H1 (cell line): ENCODE measurements at regions not wholly inside any gene's neighbourhood (a gene's known extent, or its start where the extent isn't known, plus 50 kb on each side); places are given as distances from the start of the nearest gene placed in this dataset.

Experiments used
- CTCF ChIA-PET: fragments of 300-600 bp; sonication (Branson Sonifier 250); formaldehyde crosslinking; loops from one replicate; lab custom pipeline; 2021; ENCODE audit not compliant: partially characterized antibody; lab: Charles Lee
- POLR2A ChIA-PET: fragments of 300-600 bp; sonication (Branson Sonifier 250); formaldehyde crosslinking; loops from one replicate; lab custom pipeline; 2021; ENCODE audit warnings: inconsistent platforms; ENCODE audit not compliant: partially characterized antibody; lab: Charles Lee
- DNase-seq, 2 experiments: peaks; one replicate each; pipeline versions ENCODE4 v3.0.0 to v3.0.0-alpha.2; 2010 to 2022; ENCODE audit warnings: low spot score in 2 of 2, low read depth in 1 of 2, mixed read lengths in 1 of 2
- FAIRE-seq: peaks from 2 replicates; lab custom pipeline; 2011; peaks lifted over from hg19 to GRCh38; lab: Jason Lieb, UNC
- H2AFZ ChIP-seq: 2 replicates; pipeline ENCODE4 v1.8.1; 2012; ENCODE audit warnings: low read length, inconsistent platforms
- H2AK5ac ChIP-seq: 2 replicates; pipeline ENCODE4 v1.6.1; 2013; ENCODE audit warnings: low read depth, low read length
- H2BK120ac ChIP-seq: replicated peaks from 2 replicates; pipeline ENCODE3; 2013; ENCODE audit warnings: low read depth, low read length, inconsistent platforms
- H2BK12ac ChIP-seq: 2 replicates; pipeline ENCODE4 v1.6.1; 2013; ENCODE audit warnings: low read depth, low read length
- H2BK15ac ChIP-seq: 2 replicates; pipeline ENCODE4 v1.6.1; 2013; ENCODE audit warnings: low read length
- H2BK20ac ChIP-seq: 2 replicates; pipeline ENCODE4 v1.6.1; 2013; ENCODE audit warnings: low read length
- H2BK5ac ChIP-seq: 2 replicates; pipeline ENCODE4 v1.6.1; 2013; ENCODE audit warnings: low read depth, low read length
- H3K14ac ChIP-seq: 2 replicates; pipeline ENCODE4 v1.6.1; 2013; ENCODE audit warnings: inconsistent platforms; ENCODE audit not compliant: insufficient read length
- H3K18ac ChIP-seq: 2 replicates; pipeline ENCODE4 v1.6.1; 2013; ENCODE audit warnings: low read length; ENCODE audit errors: extremely low read depth
- H3K23ac ChIP-seq: 2 replicates; pipeline ENCODE4 v1.6.1; 2013; ENCODE audit warnings: inconsistent platforms; ENCODE audit not compliant: insufficient read length
- H3K23me2 ChIP-seq: 2 replicates; pipeline ENCODE4 v1.6.1; 2013; ENCODE audit warnings: low read depth, low read length
- H3K27ac ChIP-seq: 2 replicates; pipeline ENCODE4 v1.6.1; 2011; ENCODE audit warnings: low read depth, low read length, inconsistent platforms
- H3K27me3 ChIP-seq, 4 experiments: replicated peaks in 1 of 4; 1 replicate in 1 of 4; 2 replicates in 3 of 4; pipeline versions ENCODE4 v1.6.1 to v1.8.1; 2011 to 2013; ENCODE audit warnings: low read length in 3 of 4, mild to moderate bottlenecking in 3 of 4, inconsistent platforms in 2 of 4, mixed read lengths in 2 of 4, moderate library complexity in 1 of 4; ENCODE audit not compliant: control insufficient read depth in 3 of 4, insufficient read depth in 3 of 4; ENCODE audit errors: extremely low read depth in 1 of 4
- H3K36me3 ChIP-seq, 4 experiments: 2 replicates each; pipeline versions ENCODE4 v1.6.1 to v1.8.1; 2011 to 2013; ENCODE audit warnings: mild to moderate bottlenecking in 4 of 4, low read length in 3 of 4, moderate library complexity in 2 of 4, control low read depth in 1 of 4, inconsistent platforms in 1 of 4; ENCODE audit not compliant: insufficient read depth in 4 of 4, control insufficient read depth in 2 of 4
- H3K4ac ChIP-seq: replicated peaks from 2 replicates; pipeline ENCODE3; 2013; ENCODE audit warnings: low read length, low read depth, mixed read lengths, inconsistent platforms; ENCODE audit not compliant: insufficient read length
- H3K4me1 ChIP-seq, 4 experiments: replicated peaks in 1 of 4; 1 replicate in 1 of 4; 2 replicates in 3 of 4; pipeline versions ENCODE4 v1.6.1 to v1.8.1; 2011 to 2013; ENCODE audit warnings: low read length in 3 of 4, inconsistent platforms in 2 of 4, mixed read lengths in 1 of 4; ENCODE audit not compliant: insufficient read depth in 4 of 4, control insufficient read depth in 3 of 4
- H3K4me2 ChIP-seq, 2 experiments: 2 replicates each; pipeline versions ENCODE4 v1.6.1 to v1.8.1; 2011 to 2013; ENCODE audit warnings: low read depth in 2 of 2, low read length in 2 of 2, control low read depth in 1 of 2, inconsistent platforms in 1 of 2, mild to moderate bottlenecking in 1 of 2; ENCODE audit not compliant: insufficient read depth in 1 of 2
- H3K4me3 ChIP-seq, 4 experiments: fragments of 200-600, 300-600 bp in 1 of 4; sonication (generic), shearing (Covaris generic), sonication (Bioruptor Twin) in 1 of 4; 2 replicates each; pipeline versions ENCODE4 v1.5.1 to v1.8.1; 2011 to 2016; ENCODE audit warnings: low read length in 4 of 4, low read depth in 3 of 4, control low read depth in 2 of 4, inconsistent platforms in 2 of 4, mild to moderate bottlenecking in 2 of 4, mixed read lengths in 1 of 4, moderate library complexity in 1 of 4; ENCODE audit not compliant: insufficient read depth in 2 of 4; ENCODE audit errors: extremely low read depth in 1 of 4
- H3K56ac ChIP-seq: replicated peaks from 2 replicates; pipeline ENCODE3; 2013; ENCODE audit warnings: low read depth, mild to moderate bottlenecking, mixed read lengths, low read length, inconsistent platforms; ENCODE audit not compliant: insufficient read length
- H3K79me1 ChIP-seq: 2 replicates; pipeline ENCODE4 v1.6.1; 2013; ENCODE audit warnings: low read depth, low read length, control low read depth
- H3K79me2 ChIP-seq, 2 experiments: 2 replicates each; pipeline versions ENCODE4 v1.6.1 to v1.8.1; 2012 to 2013; ENCODE audit warnings: low read length in 2 of 2, mild to moderate bottlenecking in 2 of 2, inconsistent platforms in 1 of 2; ENCODE audit not compliant: insufficient read depth in 2 of 2, control insufficient read depth in 1 of 2
- H3K9ac ChIP-seq, 4 experiments: replicated peaks in 1 of 4; 1 replicate in 1 of 4; 2 replicates in 3 of 4; pipeline versions ENCODE4 v1.6.1 to v1.8.1; 2011 to 2013; ENCODE audit warnings: low read depth in 3 of 4, low read length in 3 of 4, control low read depth in 2 of 4, mild to moderate bottlenecking in 2 of 4, moderate library complexity in 2 of 4, inconsistent platforms in 1 of 4; ENCODE audit errors: extremely low read depth in 1 of 4
- H3K9me3 ChIP-seq, 2 experiments: 2 replicates each; pipeline versions ENCODE4 v1.6.1 to v1.8.1; 2012 to 2013; ENCODE audit warnings: mild to moderate bottlenecking in 2 of 2, moderate library complexity in 2 of 2, control low read depth in 1 of 2, inconsistent platforms in 1 of 2, low read depth in 1 of 2, low read length in 1 of 2, mixed read lengths in 1 of 2; ENCODE audit not compliant: insufficient read depth in 2 of 2
- H4K20me1 ChIP-seq, 2 experiments: replicated peaks in 1 of 2; 2 replicates each; pipeline versions ENCODE3 to v1.8.1; 2011 to 2013; ENCODE audit warnings: inconsistent platforms in 2 of 2, low read length in 2 of 2, mild to moderate bottlenecking in 1 of 2; ENCODE audit not compliant: insufficient read depth in 2 of 2, control insufficient read depth in 1 of 2
- H4K5ac ChIP-seq: 2 replicates; pipeline ENCODE4 v1.6.1; 2013; ENCODE audit warnings: low read length, low read depth, mixed read lengths, inconsistent platforms; ENCODE audit not compliant: insufficient read length
- H4K8ac ChIP-seq: 2 replicates; pipeline ENCODE4 v1.8.0; 2013; ENCODE audit warnings: mild to moderate bottlenecking, moderate library complexity, low read length, inconsistent platforms; ENCODE audit not compliant: insufficient read depth; ENCODE audit errors: extremely low read depth
- H4K91ac ChIP-seq: replicated peaks from 2 replicates; pipeline ENCODE3; 2013; ENCODE audit warnings: low read length, mixed read lengths, inconsistent platforms; ENCODE audit not compliant: insufficient read length
- ASH2L ChIP-seq: fragments of 200-600, 300-600 bp; sonication (generic); IDR thresholded peaks from one replicate; pipeline ENCODE4 v1.7.1; 2017; ENCODE audit warnings: low read length
- CBX8 ChIP-seq: fragments of 300-800, 300-1000 bp; sonication (generic); IDR thresholded peaks from 2 replicates; pipeline ENCODE4 v1.7.1; 2016; ENCODE audit warnings: low read depth, low read length, borderline replicate concordance
- CHD2 ChIP-seq: IDR thresholded peaks from 2 replicates; pipeline ENCODE4 v1.6.1; 2012; ENCODE audit warnings: low read length, improper control_type of control experiment
- FOSL1 ChIP-seq: IDR thresholded peaks from 2 replicates; pipeline ENCODE4 v1.6.1; 2011; ENCODE audit warnings: mild to moderate bottlenecking, low read depth, low read length, moderate library complexity; ENCODE audit not compliant: insufficient read depth
- HDAC2 ChIP-seq, 2 experiments: fragments of 300-600 bp in 1 of 2; sonication (generic) in 1 of 2; IDR thresholded peaks; 2 replicates each; pipeline ENCODE4 v1.6.1; 2011 to 2012; ENCODE audit warnings: low read depth in 2 of 2, low read length in 2 of 2, mild to moderate bottlenecking in 2 of 2, moderate library complexity in 2 of 2, borderline replicate concordance in 1 of 2, inconsistent platforms in 1 of 2
- NRF1 ChIP-seq: IDR thresholded peaks from 2 replicates; pipeline ENCODE4 v1.6.1; 2011; ENCODE audit warnings: mild to moderate bottlenecking, low read depth, low read length, improper control_type of control experiment
- POLR2AphosphoS5 ChIP-seq: IDR thresholded peaks from 2 replicates; pipeline ENCODE4 v1.6.1; 2011; ENCODE audit warnings: low read depth, low read length
- RAD21 ChIP-seq, 2 experiments: IDR thresholded peaks in 1 of 2; conservative IDR thresholded peaks in 1 of 2; 2 replicates each; pipeline ENCODE4 v1.6.1; 2011; ENCODE audit warnings: low read depth in 2 of 2, low read length in 2 of 2, improper control_type of control experiment in 1 of 2, inconsistent platforms in 1 of 2, mild to moderate bottlenecking in 1 of 2, moderate library complexity in 1 of 2
- RNF2 ChIP-seq: fragments of 200-900, 300-1000 bp; sonication (generic); IDR thresholded peaks from 2 replicates; pipeline ENCODE4 v1.7.1; 2016; ENCODE audit warnings: borderline replicate concordance, low read depth, mild to moderate bottlenecking, antibody characterized with exemption, low read length; ENCODE audit not compliant: poor library complexity, severe bottlenecking; ENCODE audit errors: missing control alignments
- SRF ChIP-seq: IDR thresholded peaks from 2 replicates; pipeline ENCODE4 v1.6.1; 2011; ENCODE audit warnings: mild to moderate bottlenecking, low read depth, low read length, moderate library complexity
- TAF1 ChIP-seq: IDR thresholded peaks from 2 replicates; pipeline ENCODE4 v1.6.1; 2011; ENCODE audit warnings: mild to moderate bottlenecking, low read depth, low read length
- TBP ChIP-seq: IDR thresholded peaks from 2 replicates; pipeline ENCODE4 v1.6.1; 2011; ENCODE audit warnings: low read depth, low read length, improper control_type of control experiment
- USF2 ChIP-seq: IDR thresholded peaks from 2 replicates; pipeline ENCODE4 v1.6.1; 2011; ENCODE audit warnings: low read length, improper control_type of control experiment
- WGBS, 2 experiments: shearing (Covaris generic) in 1 of 2; methylation state at CpG; one replicate each; pipeline versions ENCODE4 v1.1.6 to v1.1.7; 2013 to 2015; ENCODE audit warnings: low lambda C conversion rate in 2 of 2, mixed read lengths in 2 of 2, inconsistent platforms in 1 of 2, low coverage in 1 of 2, missing lambda C conversion rate in 1 of 2; ENCODE audit not compliant: insufficient replicate concordance in 2 of 2, insufficient coverage in 1 of 2, insufficient read length in 1 of 2; ENCODE audit errors: extremely low coverage in 1 of 2, missing lambda C conversion rate in 1 of 2; 5-methylcytosine and 5-hydroxymethylcytosine counted together

- CTCF ChIA-PET = interaction anchor here (1.1 to 1.7 kb wide), 2 partner anchors 9 to 20 kb away, joined by 3 to 7 read pairs; no protein-coding TSS in a partner anchor
- H2BK5ac ChIP-seq = no peak overlapping the region
- H2BK15ac ChIP-seq = no peak overlapping the region
- H4K5ac ChIP-seq = no peak overlapping the region
- POLR2A ChIA-PET = no interaction called here
- no peak overlapping the region for H2AFZ ChIP-seq
- H3K36me3 ChIP-seq = no peaks in the 10 kb centered on the region; a peak in 1 of 8 replicates
- DNase-seq (no peak), FAIRE-seq (no peak)
- no peak overlapping the region for H3K23ac ChIP-seq
- H3K4me3 ChIP-seq = no peak overlapping the region
- no peaks in the 10 kb centered on the region for H3K79me1 ChIP-seq
- 96% methylated on average over 4 of the region's 4 CpGs; no CpG with 5 or more reads in 1 of the 2 experiments for WGBS, 2 experiments
- no peaks in the 10 kb centered on the region for H3K27me3 ChIP-seq
- no peak overlapping the region for H2AK5ac ChIP-seq
- no peak overlapping the region for H4K91ac ChIP-seq
- no peak overlapping the region for H3K4ac ChIP-seq
- H3K14ac ChIP-seq = no peak overlapping the region
- H3K79me2 ChIP-seq = no peaks in the 10 kb centered on the region
- no peak overlapping the region for H3K18ac ChIP-seq
- H2BK20ac ChIP-seq = no peak overlapping the region
- no peaks in the 10 kb centered on the region; the same call in 1 of the 2 replicates for H3K23me2 ChIP-seq
- no peak overlapping the region for H3K9ac ChIP-seq
- H2BK12ac ChIP-seq = no peak overlapping the region
- no peak overlapping the region for H3K56ac ChIP-seq
- no peaks in the 10 kb centered on the region for H4K20me1 ChIP-seq
- H3K4me1 ChIP-seq = peaks cover 4 to 15% (median 6%) of the 10 kb centered on the region in 4 experiments; a peak in 5 of 7 replicates
- no peaks in the 10 kb centered on the region for H3K9me3 ChIP-seq
- no peak overlapping the region for H3K27ac ChIP-seq
- no peak overlapping the region for H3K4me2 ChIP-seq
- H4K8ac ChIP-seq = no peak overlapping the region
- no peak overlapping the region for H2BK120ac ChIP-seq
- TF ChIP-seq TBP = no peak
- TF ChIP-seq RAD21 (IDR thresholded peaks at IDR 0.05 in 1 of 2, conservative IDR thresholded peaks at IDR 0.05 in 1 of 2; ENCODE audit: low read depth in 2 of 2, low read length in 2 of 2) = no peak
- no peak for TF ChIP-seq USF2
- TF ChIP-seq RNF2 = no peak
- no peak for TF ChIP-seq TAF1
- TF ChIP-seq POLR2AphosphoS5 = no peak
- no peak for TF ChIP-seq ASH2L
- no peak for TF ChIP-seq CHD2
- TF ChIP-seq FOSL1 = no peak
- TF ChIP-seq NRF1 = no peak
- no peak for TF ChIP-seq HDAC2 (IDR thresholded peaks at IDR 0.05; ENCODE audit: borderline replicate concordance in 1 of 2, low read depth in 2 of 2, low read length in 2 of 2)
- no peak for TF ChIP-seq CBX8
- no peak for TF ChIP-seq SRF
Measured at GRCh38 chr16:5874899-5875298, 777.3 kb upstream of the EEF2KMT start.
